ENCODE measurements at regions not wholly inside any gene's neighbourhood (a gene's known extent, or its start where the extent isn't known, plus 50 kb on each side); places are given as distances from the start of the nearest gene placed in this dataset.
"Not testable (repeated sequence)": the region's sequence is repeated elsewhere in the genome, so short reads cannot be mapped to it uniquely, and the experiment has no call there.

GRCh38 chr11:15653191-15653710 is 538.5 kb downstream of the INSC start:
- DNase-seq (ENCODE audit: low spot score), result no peak

- DNase-seq (ENCODE audit: low spot score), result no peak
Measured at GRCh38 chr11:15654451-15654850, 539.7 kb downstream of the INSC start.

GRCh38 chr11:15655552-15655951 is 540.8 kb downstream of the INSC start:
- no peak for DNase-seq (ENCODE audit: low spot score)

GRCh38 chr11:15657264-15657663 is 542.5 kb downstream of the INSC start:
- no peak for DNase-seq (ENCODE audit: low spot score)

- DNase-seq (ENCODE audit: low spot score), result no peak
Measured at GRCh38 chr11:15660496-15660895, 545.8 kb downstream of the INSC start.

- DNase-seq (ENCODE audit: low spot score), result no peak
Measured at GRCh38 chr11:15662285-15662684, 547.6 kb downstream of the INSC start.

GRCh38 chr11:15663777-15664218 is 549.1 kb downstream of the INSC start:
- peak; percentile 61 for DNase-seq (ENCODE audit: low spot score)

GRCh38 chr11:15665368-15665871 is 550.7 kb downstream of the INSC start:
- peak; percentile 46 for DNase-seq (ENCODE audit: low spot score)

- no peak for DNase-seq (ENCODE audit: low spot score)
Measured at GRCh38 chr11:15667127-15667725, 552.5 kb downstream of the INSC start.

- no peak for DNase-seq (ENCODE audit: low spot score)
Measured at GRCh38 chr11:15668718-15669117, 554.0 kb downstream of the INSC start.

- no peak for DNase-seq (ENCODE audit: low spot score)
Measured at GRCh38 chr11:15670520-15671070, 555.9 kb downstream of the INSC start.

GRCh38 chr11:15671216-15671615 is 556.5 kb downstream of the INSC start:
- no peak for DNase-seq (ENCODE audit: low spot score)

- no peak for DNase-seq (ENCODE audit: low spot score)
Measured at GRCh38 chr11:15672825-15673224, 558.1 kb downstream of the INSC start.

- no peak for DNase-seq (ENCODE audit: low spot score)
Measured at GRCh38 chr11:15673408-15673831, 558.7 kb downstream of the INSC start.

- DNase-seq (ENCODE audit: low spot score), result no peak
Measured at GRCh38 chr11:15674756-15675155, 560.0 kb downstream of the INSC start.

GRCh38 chr11:15675683-15676082 is 561.0 kb downstream of the INSC start:
- no peak for DNase-seq (ENCODE audit: low spot score)

- DNase-seq (ENCODE audit: low spot score), result no peak
Measured at GRCh38 chr11:15677181-15677580, 562.5 kb downstream of the INSC start.

GRCh38 chr11:15683528-15683927 is 568.8 kb downstream of the INSC start:
- DNase-seq (ENCODE audit: low spot score), result no peak

GRCh38 chr11:15685306-15685705 is 570.6 kb downstream of the INSC start:
- DNase-seq (ENCODE audit: low spot score), result no peak

- DNase-seq (ENCODE audit: low spot score), result not testable (repeated sequence)
Measured at GRCh38 chr11:15686259-15686658, 571.5 kb downstream of the INSC start.

- DNase-seq (ENCODE audit: low spot score), result no peak
Measured at GRCh38 chr11:15687342-15687741, 572.6 kb downstream of the INSC start.

- no peak for DNase-seq (ENCODE audit: low spot score)
Measured at GRCh38 chr11:15688351-15688792, 573.6 kb downstream of the INSC start.

GRCh38 chr11:15690320-15690719 is 575.6 kb downstream of the INSC start:
- DNase-seq (ENCODE audit: low spot score), result no peak
